Cardiac muscle cell (in vitro differentiated cells and primary cell): ENCODE measurements at regions not wholly inside any gene's neighbourhood (a gene's known extent, or its start where the extent isn't known, plus 50 kb on each side); places are given as distances from the start of the nearest gene placed in this dataset.
A peak's percentile ranks its signal among the peaks of the same experiment; 100 is the strongest.

ENCODE experiments used
- DNase-seq, 2 donors: peaks; one replicate each; pipeline versions ENCODE4 v3.0.0 to v3.0.0-alpha.2; 2010 to 2017; ENCODE audit warnings: low read depth in 1 of 2, low spot score in 1 of 2
- H3K27ac ChIP-seq: fragments of 200-600 bp; sonication (generic); 2 replicates; pipeline ENCODE4 v1.5.1; 2016
- H3K27me3 ChIP-seq: fragments of 200-600 bp; sonication (generic); 2 replicates; pipeline ENCODE4 v1.6.0; 2016; ENCODE audit warnings: control low read depth
- H3K36me3 ChIP-seq: fragments of 200-600 bp; sonication (generic); 2 replicates; pipeline ENCODE4 v1.5.1; 2016; ENCODE audit warnings: control low read depth
- H3K4me1 ChIP-seq: fragments of 200-600 bp; sonication (generic); 2 replicates; pipeline ENCODE4 v1.8.1; 2017; ENCODE audit warnings: low read depth, mild to moderate bottlenecking, mixed run types
- H3K4me3 ChIP-seq: fragments of 200-600 bp; sonication (generic); 2 replicates; pipeline ENCODE4 v1.5.1; 2016; ENCODE audit warnings: mild to moderate bottlenecking
- H3K9me3 ChIP-seq: fragments of 200-600 bp; sonication (generic); 2 replicates; pipeline ENCODE4 v1.5.1; 2017; ENCODE audit warnings: low read depth, mild to moderate bottlenecking, control low read depth
- CTCF ChIP-seq: IDR thresholded peaks from 2 replicates; pipeline ENCODE4 v1.5.1; 2012; ENCODE audit warnings: low read depth, mild to moderate bottlenecking, low read length

GRCh38 chr2:181742922-181743722 is 62.8 kb upstream of the NEUROD1 start:
- Histone ChIP-seq H3K4me1 (peaks cover 6% of the 10 kb centered on the region), H3K4me3 (no peak overlapping the region), H3K36me3 (no peaks in the 10 kb centered on the region), H3K27me3 (no peaks in the 10 kb centered on the region), H3K9me3 (no peaks in the 10 kb centered on the region), H3K27ac (no peak overlapping the region)
- TF ChIP-seq CTCF: peak; percentile 60
- DNase-seq: peak; percentile 54 to 76

- Histone ChIP-seq H3K27me3 (no peaks in the 10 kb centered on the region), H3K4me3 (no peak overlapping the region), H3K27ac (no peak overlapping the region), H3K4me1 (peaks cover 6% of the 10 kb centered on the region), H3K36me3 (no peaks in the 10 kb centered on the region), H3K9me3 (no peaks in the 10 kb centered on the region)
- no peak for DNase-seq
- TF ChIP-seq CTCF: no peak
These were observed 63.4 kb upstream of the NEUROD1 start for GRCh38 chr2:181743723-181744031.

- no peaks in the 10 kb centered on the region for H3K36me3 ChIP-seq
- no peak overlapping the region for H3K4me3 ChIP-seq
- peaks cover 6% of the 10 kb centered on the region for H3K4me1 ChIP-seq
- no peak for DNase-seq
- no peak overlapping the region for H3K27ac ChIP-seq
- H3K27me3 ChIP-seq: no peaks in the 10 kb centered on the region
- H3K9me3 ChIP-seq: no peaks in the 10 kb centered on the region
- no peak for TF ChIP-seq CTCF
These were observed 65.7 kb upstream of the NEUROD1 start for GRCh38 chr2:181745796-181746540.

DNA sequence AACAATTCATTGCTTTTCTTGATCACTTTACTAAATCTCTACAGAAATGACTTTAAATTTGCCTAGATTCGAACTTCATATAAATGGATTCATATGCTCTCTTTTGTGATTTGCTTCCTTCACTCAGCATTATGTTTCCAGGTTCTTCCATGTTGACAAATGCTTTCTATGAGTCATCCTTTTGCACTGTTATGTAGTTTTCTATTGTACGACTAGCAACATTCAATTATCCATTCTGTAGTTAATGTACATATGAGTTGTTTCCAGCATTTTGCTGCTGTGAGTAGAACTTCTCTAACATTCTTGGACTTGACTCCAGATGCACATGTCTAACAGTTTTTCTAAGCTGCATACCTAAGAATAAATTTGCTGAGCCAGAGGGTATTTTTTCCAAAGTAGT is 66.5 kb upstream of the NEUROD1 start:
- no peaks in the 10 kb centered on the region for H3K27me3 ChIP-seq
- H3K4me1 ChIP-seq: peaks cover 2% of the 10 kb centered on the region
- no peak for DNase-seq
- TF ChIP-seq CTCF: no peak
- H3K27ac ChIP-seq: no peak overlapping the region
- no peaks in the 10 kb centered on the region for H3K36me3 ChIP-seq
- no peaks in the 10 kb centered on the region for H3K9me3 ChIP-seq
- H3K4me3 ChIP-seq: no peak overlapping the region

DNA sequence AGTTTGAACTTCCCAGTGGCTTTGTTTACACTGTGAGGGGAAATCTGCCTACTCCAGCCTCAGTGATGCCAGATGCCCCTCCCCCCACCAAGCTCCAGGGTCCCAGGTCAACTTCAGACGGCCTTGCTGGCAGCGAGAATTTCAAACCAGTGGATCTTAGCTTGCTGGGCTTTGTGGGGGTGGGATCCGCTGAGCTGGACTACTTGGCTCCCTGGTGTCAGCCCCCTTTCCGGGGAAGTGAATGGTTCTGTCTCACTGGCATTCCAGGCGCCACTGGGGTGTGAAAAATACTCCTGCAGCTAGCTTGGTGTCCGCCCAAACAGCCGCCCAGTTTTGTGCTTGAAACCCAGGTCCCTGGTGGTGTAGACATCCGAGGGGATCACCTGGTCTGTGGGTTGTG is 70.0 kb upstream of the NEUROD1 start:
- H3K4me3 ChIP-seq: no peak overlapping the region
- no peaks in the 10 kb centered on the region for H3K27me3 ChIP-seq
- no peak for DNase-seq
- no peaks in the 10 kb centered on the region for H3K9me3 ChIP-seq
- TF ChIP-seq CTCF: no peak
- H3K27ac ChIP-seq: no peak overlapping the region
- H3K4me1 ChIP-seq: no peaks in the 10 kb centered on the region
- no peaks in the 10 kb centered on the region for H3K36me3 ChIP-seq
